ENCODE measurements at regions not wholly inside any gene's neighbourhood (a gene's known extent, or its start where the extent isn't known, plus 50 kb on each side); places are given as distances from the start of the nearest gene placed in this dataset.
"Not testable (repeated sequence)": the region's sequence is repeated elsewhere in the genome, so short reads cannot be mapped to it uniquely, and the experiment has no call there.

GRCh38 chr16:58878641-58879040 lies 144.5 kb upstream of the GOT2 start:
- not testable (repeated sequence) for H3K27me3 ChIP-seq (ENCODE audit: control insufficient read depth in 2 of 2, insufficient read depth in 2 of 2, low read length in 2 of 2); H3K9me3 ChIP-seq (ENCODE audit: control insufficient read depth in 2 of 2, low read length in 2 of 2); H3K9ac ChIP-seq (ENCODE audit: low read depth in 1 of 2, low read length in 2 of 2); H3K27ac ChIP-seq (ENCODE audit: low read depth in 2 of 2, low read length in 2 of 2); H3K36me3 ChIP-seq (ENCODE audit: control insufficient read depth in 2 of 2, insufficient read depth in 2 of 2, low read length in 2 of 2); H3K4me3 ChIP-seq (ENCODE audit: low read length in 2 of 2); H3K4me1 ChIP-seq (ENCODE audit: control insufficient read depth in 2 of 2, insufficient read depth in 2 of 2, low read length in 2 of 2)

- no peak overlapping the region for H3K27ac ChIP-seq (ENCODE audit: low read depth in 2 of 2, low read length in 2 of 2)
- no peak overlapping the region for H3K9ac ChIP-seq (ENCODE audit: low read depth in 1 of 2, low read length in 2 of 2)
- no peaks in the 10 kb centered on the region for H3K4me1 ChIP-seq (ENCODE audit: control insufficient read depth in 2 of 2, insufficient read depth in 2 of 2, low read length in 2 of 2)
- H3K9me3 ChIP-seq (ENCODE audit: control insufficient read depth in 2 of 2, low read length in 2 of 2) = no peaks in the 10 kb centered on the region
- no peaks in the 10 kb centered on the region for H3K27me3 ChIP-seq (ENCODE audit: control insufficient read depth in 2 of 2, insufficient read depth in 2 of 2, low read length in 2 of 2)
- H3K4me3 ChIP-seq (ENCODE audit: low read length in 2 of 2) = no peak overlapping the region
- H3K36me3 ChIP-seq (ENCODE audit: control insufficient read depth in 2 of 2, insufficient read depth in 2 of 2, low read length in 2 of 2) = no peaks in the 10 kb centered on the region
Measured at GRCh38 chr16:58866935-58867334, 132.8 kb upstream of the GOT2 start.

- H3K4me1 ChIP-seq (ENCODE audit: control insufficient read depth in 2 of 2, insufficient read depth in 2 of 2, low read length in 2 of 2) = no peaks in the 10 kb centered on the region
- no peak overlapping the region for H3K27ac ChIP-seq (ENCODE audit: low read depth in 2 of 2, low read length in 2 of 2)
Measured at GRCh38 chr16:58863761-58864160, 129.6 kb upstream of the GOT2 start.

GRCh38 chr16:58863042-58863441 lies 128.9 kb upstream of the GOT2 start:
- Histone ChIP-seq H3K4me1 (ENCODE audit: control insufficient read depth in 2 of 2, insufficient read depth in 2 of 2, low read length in 2 of 2) (no peaks in the 10 kb centered on the region), H3K27me3 (ENCODE audit: control insufficient read depth in 2 of 2, insufficient read depth in 2 of 2, low read length in 2 of 2) (no peaks in the 10 kb centered on the region), H3K9me3 (ENCODE audit: control insufficient read depth in 2 of 2, low read length in 2 of 2) (no peaks in the 10 kb centered on the region), H3K4me3 (ENCODE audit: low read length in 2 of 2) (no peak overlapping the region), H3K9ac (ENCODE audit: low read depth in 1 of 2, low read length in 2 of 2) (no peak overlapping the region), H3K36me3 (ENCODE audit: control insufficient read depth in 2 of 2, insufficient read depth in 2 of 2, low read length in 2 of 2) (no peaks in the 10 kb centered on the region), H3K27ac (ENCODE audit: low read depth in 2 of 2, low read length in 2 of 2) (no peak overlapping the region)

More at GRCh38 chr16:58863761-58864160, 129.6 kb upstream of the GOT2 start:
- no peak overlapping the region for H3K9ac ChIP-seq (ENCODE audit: low read depth in 1 of 2, low read length in 2 of 2)
- H3K27me3 ChIP-seq (ENCODE audit: control insufficient read depth in 2 of 2, insufficient read depth in 2 of 2, low read length in 2 of 2) = no peaks in the 10 kb centered on the region
- H3K9me3 ChIP-seq (ENCODE audit: control insufficient read depth in 2 of 2, low read length in 2 of 2) = no peaks in the 10 kb centered on the region
- no peaks in the 10 kb centered on the region for H3K36me3 ChIP-seq (ENCODE audit: control insufficient read depth in 2 of 2, insufficient read depth in 2 of 2, low read length in 2 of 2)
- H3K4me3 ChIP-seq (ENCODE audit: low read length in 2 of 2) = no peak overlapping the region

GRCh38 chr16:58862334-58863021 lies 128.4 kb upstream of the GOT2 start:
- Histone ChIP-seq H3K4me3 (ENCODE audit: low read length in 2 of 2) (no peak overlapping the region), H3K9ac (ENCODE audit: low read depth in 1 of 2, low read length in 2 of 2) (no peak overlapping the region), H3K36me3 (ENCODE audit: control insufficient read depth in 2 of 2, insufficient read depth in 2 of 2, low read length in 2 of 2) (no peaks in the 10 kb centered on the region), H3K9me3 (ENCODE audit: control insufficient read depth in 2 of 2, low read length in 2 of 2) (no peaks in the 10 kb centered on the region), H3K4me1 (ENCODE audit: control insufficient read depth in 2 of 2, insufficient read depth in 2 of 2, low read length in 2 of 2) (no peaks in the 10 kb centered on the region), H3K27ac (ENCODE audit: low read depth in 2 of 2, low read length in 2 of 2) (no peak overlapping the region), H3K27me3 (ENCODE audit: control insufficient read depth in 2 of 2, insufficient read depth in 2 of 2, low read length in 2 of 2) (no peaks in the 10 kb centered on the region)

GRCh38 chr16:58859958-58860669 lies 126.0 kb upstream of the GOT2 start:
- no peaks in the 10 kb centered on the region for H3K4me1 ChIP-seq (ENCODE audit: control insufficient read depth in 2 of 2, insufficient read depth in 2 of 2, low read length in 2 of 2)
- H3K27me3 ChIP-seq (ENCODE audit: control insufficient read depth in 2 of 2, insufficient read depth in 2 of 2, low read length in 2 of 2) = no peaks in the 10 kb centered on the region
- no peak overlapping the region for H3K9ac ChIP-seq (ENCODE audit: low read depth in 1 of 2, low read length in 2 of 2)
- no peaks in the 10 kb centered on the region for H3K36me3 ChIP-seq (ENCODE audit: control insufficient read depth in 2 of 2, insufficient read depth in 2 of 2, low read length in 2 of 2)
- H3K4me3 ChIP-seq (ENCODE audit: low read length in 2 of 2) = no peak overlapping the region
- no peaks in the 10 kb centered on the region for H3K9me3 ChIP-seq (ENCODE audit: control insufficient read depth in 2 of 2, low read length in 2 of 2)
- H3K27ac ChIP-seq (ENCODE audit: low read depth in 2 of 2, low read length in 2 of 2) = no peak overlapping the region

GRCh38 chr16:58858577-58858976 lies 124.5 kb upstream of the GOT2 start:
- H3K27me3 ChIP-seq (ENCODE audit: control insufficient read depth in 2 of 2, insufficient read depth in 2 of 2, low read length in 2 of 2); H3K4me1 ChIP-seq (ENCODE audit: control insufficient read depth in 2 of 2, insufficient read depth in 2 of 2, low read length in 2 of 2): not testable (repeated sequence)

GRCh38 chr16:58855291-58855863 lies 121.3 kb upstream of the GOT2 start:
- Histone ChIP-seq H3K4me1 (ENCODE audit: control insufficient read depth in 2 of 2, insufficient read depth in 2 of 2, low read length in 2 of 2) (no peaks in the 10 kb centered on the region), H3K9ac (ENCODE audit: low read depth in 1 of 2, low read length in 2 of 2) (no peak overlapping the region), H3K27me3 (ENCODE audit: control insufficient read depth in 2 of 2, insufficient read depth in 2 of 2, low read length in 2 of 2) (no peaks in the 10 kb centered on the region), H3K9me3 (ENCODE audit: control insufficient read depth in 2 of 2, low read length in 2 of 2) (no peaks in the 10 kb centered on the region), H3K27ac (ENCODE audit: low read depth in 2 of 2, low read length in 2 of 2) (no peak overlapping the region), H3K36me3 (ENCODE audit: control insufficient read depth in 2 of 2, insufficient read depth in 2 of 2, low read length in 2 of 2) (no peaks in the 10 kb centered on the region), H3K4me3 (ENCODE audit: low read length in 2 of 2) (no peak overlapping the region)

More at GRCh38 chr16:58858577-58858976, 124.5 kb upstream of the GOT2 start:
- not testable (repeated sequence) for H3K9me3 ChIP-seq (ENCODE audit: control insufficient read depth in 2 of 2, low read length in 2 of 2); H3K4me3 ChIP-seq (ENCODE audit: low read length in 2 of 2); H3K27ac ChIP-seq (ENCODE audit: low read depth in 2 of 2, low read length in 2 of 2); H3K9ac ChIP-seq (ENCODE audit: low read depth in 1 of 2, low read length in 2 of 2); H3K36me3 ChIP-seq (ENCODE audit: control insufficient read depth in 2 of 2, insufficient read depth in 2 of 2, low read length in 2 of 2)

GRCh38 chr16:58853854-58854791 lies 120.0 kb upstream of the GOT2 start:
- no peak overlapping the region for H3K4me3 ChIP-seq (ENCODE audit: low read length in 2 of 2)
- no peak overlapping the region for H3K27ac ChIP-seq (ENCODE audit: low read depth in 2 of 2, low read length in 2 of 2)
- H3K27me3 ChIP-seq (ENCODE audit: control insufficient read depth in 2 of 2, insufficient read depth in 2 of 2, low read length in 2 of 2) = no peaks in the 10 kb centered on the region
- H3K9ac ChIP-seq (ENCODE audit: low read depth in 1 of 2, low read length in 2 of 2) = no peak overlapping the region
- H3K9me3 ChIP-seq (ENCODE audit: control insufficient read depth in 2 of 2, low read length in 2 of 2) = no peaks in the 10 kb centered on the region
- no peaks in the 10 kb centered on the region for H3K4me1 ChIP-seq (ENCODE audit: control insufficient read depth in 2 of 2, insufficient read depth in 2 of 2, low read length in 2 of 2)
- H3K36me3 ChIP-seq (ENCODE audit: control insufficient read depth in 2 of 2, insufficient read depth in 2 of 2, low read length in 2 of 2) = no peaks in the 10 kb centered on the region

GRCh38 chr16:58850678-58851020 lies 116.5 kb upstream of the GOT2 start:
- Histone ChIP-seq H3K9me3 (ENCODE audit: control insufficient read depth in 2 of 2, low read length in 2 of 2) (no peaks in the 10 kb centered on the region), H3K4me3 (ENCODE audit: low read length in 2 of 2) (no peak overlapping the region), H3K27ac (ENCODE audit: low read depth in 2 of 2, low read length in 2 of 2) (no peak overlapping the region), H3K4me1 (ENCODE audit: control insufficient read depth in 2 of 2, insufficient read depth in 2 of 2, low read length in 2 of 2) (no peaks in the 10 kb centered on the region), H3K27me3 (ENCODE audit: control insufficient read depth in 2 of 2, insufficient read depth in 2 of 2, low read length in 2 of 2) (no peaks in the 10 kb centered on the region), H3K9ac (ENCODE audit: low read depth in 1 of 2, low read length in 2 of 2) (no peak overlapping the region), H3K36me3 (ENCODE audit: control insufficient read depth in 2 of 2, insufficient read depth in 2 of 2, low read length in 2 of 2) (no peaks in the 10 kb centered on the region)

Data from mucosa of rectum (tissue), 2 donors.